ENCODE measurements at regions not wholly inside any gene's neighbourhood (a gene's known extent, or its start where the extent isn't known, plus 50 kb on each side); places are given as distances from the start of the nearest gene placed in this dataset.

DNA sequence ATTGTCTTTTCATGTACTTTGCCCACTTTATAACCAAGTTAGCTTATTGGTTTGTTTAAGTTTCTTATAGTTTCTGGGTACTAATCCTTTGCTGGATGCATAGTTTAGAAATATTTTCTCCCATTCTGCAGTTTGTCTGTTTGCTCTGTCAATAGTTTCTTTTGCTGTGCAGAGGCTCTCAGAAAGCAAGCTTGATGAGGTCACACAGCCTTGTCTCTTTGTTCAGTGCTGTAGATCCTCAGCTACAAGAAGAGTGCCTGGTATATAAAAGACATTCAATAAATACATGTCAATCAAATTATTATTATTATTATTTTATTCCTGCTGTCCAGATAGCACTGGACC, 55.2 kb upstream of the MEDAG start:
- Histone ChIP-seq H3K4me3 (ENCODE audit: low read depth, low read length, poor library complexity, severe bottlenecking) (no peak overlapping the region), H3K27ac (ENCODE audit: low read depth, low read length, poor library complexity, severe bottlenecking) (no peak overlapping the region), H4K20me1 (ENCODE audit: insufficient read depth, low read length) (no peaks in the 10 kb centered on the region), H3K36me3 (ENCODE audit: insufficient read depth, low read length) (no peaks in the 10 kb centered on the region), H2AFZ (ENCODE audit: low read length) (no peak overlapping the region), H3K9me3 (ENCODE audit: low read length) (no peaks in the 10 kb centered on the region), H3K4me2 (ENCODE audit: low read length) (no peak overlapping the region), H3K4me1 (ENCODE audit: insufficient read depth, low read length, poor library complexity, severe bottlenecking) (peaks cover 4% of the 10 kb centered on the region), H3K79me2 (ENCODE audit: insufficient read depth, low read depth, low read length) (no peaks in the 10 kb centered on the region), H3K9me2 (ENCODE audit: insufficient read depth, low read length) (no peaks in the 10 kb centered on the region)
- no peak for TF ChIP-seq EZH2phosphoT487 (IDR thresholded peaks at IDR 0.05; ENCODE audit: borderline replicate concordance, low read depth, low read length)
- TF ChIP-seq, protein P1, sequence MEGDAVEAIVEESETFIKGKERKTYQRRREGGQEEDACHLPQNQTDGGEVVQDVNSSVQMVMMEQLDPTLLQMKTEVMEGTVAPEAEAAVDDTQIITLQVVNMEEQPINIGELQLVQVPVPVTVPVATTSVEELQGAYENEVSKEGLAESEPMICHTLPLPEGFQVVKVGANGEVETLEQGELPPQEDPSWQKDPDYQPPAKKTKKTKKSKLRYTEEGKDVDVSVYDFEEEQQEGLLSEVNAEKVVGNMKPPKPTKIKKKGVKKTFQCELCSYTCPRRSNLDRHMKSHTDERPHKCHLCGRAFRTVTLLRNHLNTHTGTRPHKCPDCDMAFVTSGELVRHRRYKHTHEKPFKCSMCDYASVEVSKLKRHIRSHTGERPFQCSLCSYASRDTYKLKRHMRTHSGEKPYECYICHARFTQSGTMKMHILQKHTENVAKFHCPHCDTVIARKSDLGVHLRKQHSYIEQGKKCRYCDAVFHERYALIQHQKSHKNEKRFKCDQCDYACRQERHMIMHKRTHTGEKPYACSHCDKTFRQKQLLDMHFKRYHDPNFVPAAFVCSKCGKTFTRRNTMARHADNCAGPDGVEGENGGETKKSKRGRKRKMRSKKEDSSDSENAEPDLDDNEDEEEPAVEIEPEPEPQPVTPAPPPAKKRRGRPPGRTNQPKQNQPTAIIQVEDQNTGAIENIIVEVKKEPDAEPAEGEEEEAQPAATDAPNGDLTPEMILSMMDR (conservative IDR thresholded peaks at IDR 0.05; ENCODE audit: low read length), result no peak
- DNase-seq (ENCODE audit: low spot score), result no peak
- CTCF ChIA-PET (ENCODE audit: unreplicated experiment), result no interaction called here
- BruUV-seq (replicated peaks), result no TSS peak
- intact Hi-C loops (cut with micrococcal nuclease; ENCODE audit: unreplicated experiment), result no loop called here
- POLR2A ChIA-PET, result no interaction called here

DNA sequence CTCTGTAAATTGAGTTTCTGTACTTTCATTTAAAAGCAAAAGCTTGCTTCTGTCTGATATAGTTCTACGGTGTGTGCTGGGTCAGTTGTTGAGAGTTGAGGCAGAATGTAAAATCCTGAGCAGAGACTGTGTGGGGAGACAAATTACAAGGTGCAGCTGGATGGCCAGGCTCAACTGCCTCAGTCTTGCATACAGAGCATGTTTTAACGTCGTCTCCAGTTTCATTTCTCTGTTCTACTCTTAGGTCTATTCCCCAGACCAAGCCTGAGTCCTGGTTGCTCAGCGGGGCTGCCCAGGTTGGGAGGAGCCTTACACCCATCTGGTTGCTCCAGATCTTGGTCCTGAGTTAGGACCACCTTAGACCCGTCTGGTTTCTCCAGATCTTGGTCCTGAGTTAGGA, 54.4 kb upstream of the MEDAG start:
- intact Hi-C loops (cut with micrococcal nuclease; ENCODE audit: unreplicated experiment), result no loop called here
- Histone ChIP-seq H3K79me2 (ENCODE audit: insufficient read depth, low read depth, low read length) (no peaks in the 10 kb centered on the region), H3K4me1 (ENCODE audit: insufficient read depth, low read length, poor library complexity, severe bottlenecking) (peaks cover 4% of the 10 kb centered on the region), H4K20me1 (ENCODE audit: insufficient read depth, low read length) (no peaks in the 10 kb centered on the region), H3K9me3 (ENCODE audit: low read length) (no peaks in the 10 kb centered on the region), H3K36me3 (ENCODE audit: insufficient read depth, low read length) (no peaks in the 10 kb centered on the region), H2AFZ (ENCODE audit: low read length) (no peak overlapping the region), H3K4me2 (ENCODE audit: low read length) (no peak overlapping the region), H3K27ac (ENCODE audit: low read depth, low read length, poor library complexity, severe bottlenecking) (no peak overlapping the region), H3K4me3 (ENCODE audit: low read depth, low read length, poor library complexity, severe bottlenecking) (no peak overlapping the region), H3K9me2 (ENCODE audit: insufficient read depth, low read length) (no peaks in the 10 kb centered on the region)
- no peak for TF ChIP-seq EZH2phosphoT487 (IDR thresholded peaks at IDR 0.05; ENCODE audit: borderline replicate concordance, low read depth, low read length)
- TF ChIP-seq, protein P1 (conservative IDR thresholded peaks at IDR 0.05; ENCODE audit: low read length), result no peak
- CTCF ChIA-PET (ENCODE audit: unreplicated experiment), result no interaction called here
- peak; percentile 36 for DNase-seq (ENCODE audit: low spot score)
- BruUV-seq (replicated peaks), result no TSS peak
- POLR2A ChIA-PET, result no interaction called here

DNA sequence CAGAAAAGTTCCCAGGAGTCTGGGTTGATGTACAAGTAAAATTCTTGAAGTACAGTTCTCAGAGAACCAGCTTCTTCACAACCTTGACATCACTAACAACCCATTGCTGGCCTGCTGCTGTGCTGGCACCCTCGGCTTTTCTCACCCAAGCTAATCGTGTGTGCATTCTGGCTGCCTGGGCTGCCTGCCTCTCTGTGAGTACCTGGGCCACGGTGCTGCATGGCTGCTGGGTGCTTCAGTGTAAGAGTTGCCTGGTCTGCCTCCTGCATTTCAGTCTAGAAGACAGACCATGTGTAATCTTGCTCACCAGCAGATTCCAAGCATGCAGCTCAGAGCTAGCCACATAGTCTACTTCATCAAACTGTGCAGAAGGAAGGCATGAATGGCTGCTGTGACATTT, 50.5 kb upstream of the MEDAG start:
- no peak for TF ChIP-seq EZH2phosphoT487 (IDR thresholded peaks at IDR 0.05; ENCODE audit: borderline replicate concordance, low read depth, low read length)
- TF ChIP-seq, protein P1 (conservative IDR thresholded peaks at IDR 0.05; ENCODE audit: low read length), result no peak
- no peaks in the 10 kb centered on the region for H4K20me1 ChIP-seq (ENCODE audit: insufficient read depth, low read length)
- H3K27ac ChIP-seq (ENCODE audit: low read depth, low read length, poor library complexity, severe bottlenecking), result no peak overlapping the region
- POLR2A ChIA-PET, result interaction anchor here (0.5 kb wide), 1 partner anchor 47 kb away, joined by 4 read pairs; no protein-coding TSS in a partner anchor
- H3K36me3 ChIP-seq (ENCODE audit: insufficient read depth, low read length), result no peaks in the 10 kb centered on the region
- H3K4me1 ChIP-seq (ENCODE audit: insufficient read depth, low read length, poor library complexity, severe bottlenecking), result peaks cover 4% of the 10 kb centered on the region
- no peak overlapping the region for H2AFZ ChIP-seq (ENCODE audit: low read length)
- no peaks in the 10 kb centered on the region for H3K9me3 ChIP-seq (ENCODE audit: low read length)
- CTCF ChIA-PET (ENCODE audit: unreplicated experiment), result interaction anchor here (1.0 kb wide), 1 partner anchor 11 kb away, joined by 3 read pairs; no protein-coding TSS in a partner anchor
- no peaks in the 10 kb centered on the region for H3K9me2 ChIP-seq (ENCODE audit: insufficient read depth, low read length)
- no TSS peak for BruUV-seq (replicated peaks)
- intact Hi-C loops (cut with micrococcal nuclease; ENCODE audit: unreplicated experiment), result no loop called here
- no peak for DNase-seq (ENCODE audit: low spot score)
- no peak overlapping the region for H3K4me3 ChIP-seq (ENCODE audit: low read depth, low read length, poor library complexity, severe bottlenecking)
- no peak overlapping the region for H3K4me2 ChIP-seq (ENCODE audit: low read length)
- H3K79me2 ChIP-seq (ENCODE audit: insufficient read depth, low read depth, low read length), result no peaks in the 10 kb centered on the region
